ENCODE measurements at regions not wholly inside any gene's neighbourhood (a gene's known extent, or its start where the extent isn't known, plus 50 kb on each side); places are given as distances from the start of the nearest gene placed in this dataset.

- ATAC-seq = no peak
- Histone ChIP-seq H3K27me3 (no peaks in the 10 kb centered on the region), H3K9me3 (no peaks in the 10 kb centered on the region), H3K4me3 (no peak overlapping the region), H3K4me1 (no peaks in the 10 kb centered on the region), H3K27ac (no peak overlapping the region), H3K36me3 (no peaks in the 10 kb centered on the region)
- intact Hi-C loops (cut with DNase I) = no loop called here
- WGBS (ENCODE audit: insufficient coverage, low coverage, low lambda C conversion rate, missing lambda C conversion rate) = 70% methylated on average over 4 of the region's 6 CpGs
- no peak for TF ChIP-seq POLR2A (IDR thresholded peaks at IDR 0.05)
- no peak for TF ChIP-seq CTCF (IDR thresholded peaks at IDR 0.05)
- no peak for DNase-seq
Measured at GRCh38 chr20:48314925-48315592, 512.7 kb downstream of the PREX1 start.

- ATAC-seq (no peak), DNase-seq (no peak)
- intact Hi-C loops (cut with DNase I) = no loop called here
- WGBS (ENCODE audit: insufficient coverage, low coverage, low lambda C conversion rate, missing lambda C conversion rate) = 81% methylated on average over 2 of the region's 4 CpGs
- no peaks in the 10 kb centered on the region for H3K9me3 ChIP-seq
- TF ChIP-seq POLR2A (IDR thresholded peaks at IDR 0.05) = no peak
- TF ChIP-seq CTCF (IDR thresholded peaks at IDR 0.05) = no peak
- H3K36me3 ChIP-seq = no peaks in the 10 kb centered on the region
- no peak overlapping the region for H3K4me3 ChIP-seq
- no peaks in the 10 kb centered on the region for H3K4me1 ChIP-seq
- H3K27me3 ChIP-seq = no peaks in the 10 kb centered on the region
- no peak overlapping the region for H3K27ac ChIP-seq
Measured at GRCh38 chr20:48313324-48313723, 514.5 kb downstream of the PREX1 start.

- Histone ChIP-seq H3K9me3 (no peaks in the 10 kb centered on the region), H3K4me3 (no peak overlapping the region), H3K4me1 (no peaks in the 10 kb centered on the region), H3K27me3 (no peaks in the 10 kb centered on the region), H3K36me3 (no peaks in the 10 kb centered on the region), H3K27ac (no peak overlapping the region)
- 0% methylated on average over 1 of the region's 2 CpGs for WGBS (ENCODE audit: insufficient coverage, low coverage, low lambda C conversion rate, missing lambda C conversion rate)
- TF ChIP-seq POLR2A (IDR thresholded peaks at IDR 0.05) (no peak), CTCF (IDR thresholded peaks at IDR 0.05) (no peak)
- no peak for DNase-seq
- intact Hi-C loops (cut with DNase I) = no loop called here
- ATAC-seq = no peak
Measured at GRCh38 chr20:48311956-48312355, 515.8 kb downstream of the PREX1 start.

GRCh38 chr20:48310305-48310704 is 517.5 kb downstream of the PREX1 start:
- DNase-seq (no peak), ATAC-seq (no peak)
- no peak for TF ChIP-seq POLR2A (IDR thresholded peaks at IDR 0.05)
- TF ChIP-seq CTCF (IDR thresholded peaks at IDR 0.05) = no peak
- H3K36me3 ChIP-seq = no peaks in the 10 kb centered on the region
- no peaks in the 10 kb centered on the region for H3K4me1 ChIP-seq
- H3K9me3 ChIP-seq = no peaks in the 10 kb centered on the region
- H3K27me3 ChIP-seq = no peaks in the 10 kb centered on the region
- no peak overlapping the region for H3K4me3 ChIP-seq
- WGBS (ENCODE audit: insufficient coverage, low coverage, low lambda C conversion rate, missing lambda C conversion rate) = 74% methylated on average over 7 of the region's 11 CpGs
- intact Hi-C loops (cut with DNase I) = no loop called here
- no peak overlapping the region for H3K27ac ChIP-seq

GRCh38 chr20:48309293-48309692 is 518.5 kb downstream of the PREX1 start:
- H3K4me1 ChIP-seq = no peaks in the 10 kb centered on the region
- intact Hi-C loops (cut with DNase I) = no loop called here
- no peak for DNase-seq
- H3K27ac ChIP-seq = no peak overlapping the region
- ATAC-seq = no peak
- no peaks in the 10 kb centered on the region for H3K27me3 ChIP-seq
- H3K36me3 ChIP-seq = no peaks in the 10 kb centered on the region
- TF ChIP-seq POLR2A (IDR thresholded peaks at IDR 0.05) (no peak), CTCF (IDR thresholded peaks at IDR 0.05) (no peak)
- H3K9me3 ChIP-seq = no peaks in the 10 kb centered on the region
- H3K4me3 ChIP-seq = no peak overlapping the region
- 60% methylated on average over 4 of the region's 5 CpGs for WGBS (ENCODE audit: insufficient coverage, low coverage, low lambda C conversion rate, missing lambda C conversion rate)

Measured in right lobe of liver (tissue), 6 donors.